ENCODE measurements at regions not wholly inside any gene's neighbourhood (a gene's known extent, or its start where the extent isn't known, plus 50 kb on each side); places are given as distances from the start of the nearest gene placed in this dataset.

- no peak for TF ChIP-seq CTCF (IDR thresholded peaks at IDR 0.05; ENCODE audit: poor library complexity)
- TF ChIP-seq EZH2 (IDR thresholded peaks at IDR 0.05; ENCODE audit: borderline replicate concordance): no peak
Observed at GRCh38 chr14:86777963-86778602, 1214.9 kb downstream of the GALC start.

Measured in hepatocyte (in vitro differentiated cells).